ENCODE measurements at regions not wholly inside any gene's neighbourhood (a gene's known extent, or its start where the extent isn't known, plus 50 kb on each side); places are given as distances from the start of the nearest gene placed in this dataset.

DNA sequence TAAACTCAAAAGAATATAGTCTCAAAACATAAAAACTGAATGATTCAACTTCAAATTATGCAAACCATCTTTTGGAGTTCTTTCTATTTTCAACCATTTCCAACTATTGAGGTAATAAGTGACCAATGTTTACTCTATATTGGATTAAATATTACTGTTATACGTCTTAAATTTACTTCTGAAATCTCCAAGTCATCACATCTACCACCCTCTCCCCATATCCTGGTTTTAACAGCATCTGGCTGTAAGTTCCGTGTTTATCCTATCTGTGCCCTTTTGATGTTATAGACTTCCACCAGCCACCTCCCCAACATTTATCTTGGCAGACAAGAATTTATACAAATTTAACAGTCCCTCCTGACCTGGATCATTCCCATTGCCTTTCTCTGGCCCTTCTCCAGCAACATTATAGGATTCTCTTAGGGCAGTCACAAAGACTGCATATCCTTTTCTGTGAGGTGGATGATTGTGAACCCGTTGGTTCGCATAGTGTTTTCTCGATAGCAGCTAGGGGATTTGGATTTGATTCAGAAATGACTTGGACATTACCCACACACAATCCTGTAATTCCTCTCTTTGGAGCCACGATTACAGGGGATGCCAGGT, 313.4 kb upstream of the FMN2 start:
- Histone ChIP-seq H3K27ac (peak overlapping the region; percentile 43 to 70 (median 51)), H3K4me1 (peaks cover 0 to 45% (median 12%) of the 10 kb centered on the region in 3 donors), H3K36me3 (no peaks in the 10 kb centered on the region), H3K9me3 (no peaks in the 10 kb centered on the region), H3K27me3 (no peaks in the 10 kb centered on the region), H3K4me3 (no peak overlapping the region)
- ATAC-seq: no peak
- TF ChIP-seq EP300 (IDR thresholded peaks at IDR 0.05): no peak
- peak; percentile 50 for TF ChIP-seq POLR2AphosphoS5 (IDR thresholded peaks at IDR 0.05)
- TF ChIP-seq, protein P1, sequence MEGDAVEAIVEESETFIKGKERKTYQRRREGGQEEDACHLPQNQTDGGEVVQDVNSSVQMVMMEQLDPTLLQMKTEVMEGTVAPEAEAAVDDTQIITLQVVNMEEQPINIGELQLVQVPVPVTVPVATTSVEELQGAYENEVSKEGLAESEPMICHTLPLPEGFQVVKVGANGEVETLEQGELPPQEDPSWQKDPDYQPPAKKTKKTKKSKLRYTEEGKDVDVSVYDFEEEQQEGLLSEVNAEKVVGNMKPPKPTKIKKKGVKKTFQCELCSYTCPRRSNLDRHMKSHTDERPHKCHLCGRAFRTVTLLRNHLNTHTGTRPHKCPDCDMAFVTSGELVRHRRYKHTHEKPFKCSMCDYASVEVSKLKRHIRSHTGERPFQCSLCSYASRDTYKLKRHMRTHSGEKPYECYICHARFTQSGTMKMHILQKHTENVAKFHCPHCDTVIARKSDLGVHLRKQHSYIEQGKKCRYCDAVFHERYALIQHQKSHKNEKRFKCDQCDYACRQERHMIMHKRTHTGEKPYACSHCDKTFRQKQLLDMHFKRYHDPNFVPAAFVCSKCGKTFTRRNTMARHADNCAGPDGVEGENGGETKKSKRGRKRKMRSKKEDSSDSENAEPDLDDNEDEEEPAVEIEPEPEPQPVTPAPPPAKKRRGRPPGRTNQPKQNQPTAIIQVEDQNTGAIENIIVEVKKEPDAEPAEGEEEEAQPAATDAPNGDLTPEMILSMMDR (IDR thresholded peaks at IDR 0.05): peak in 1 of 4 experiments; percentile 13
- no peak for TF ChIP-seq POLR2A (IDR thresholded peaks at IDR 0.05)
- 24 to 28% methylated on average over 3 to 6 of the region's 6 CpGs for WGBS, 2 donors (ENCODE audit: low coverage in 1 of 2)

DNA sequence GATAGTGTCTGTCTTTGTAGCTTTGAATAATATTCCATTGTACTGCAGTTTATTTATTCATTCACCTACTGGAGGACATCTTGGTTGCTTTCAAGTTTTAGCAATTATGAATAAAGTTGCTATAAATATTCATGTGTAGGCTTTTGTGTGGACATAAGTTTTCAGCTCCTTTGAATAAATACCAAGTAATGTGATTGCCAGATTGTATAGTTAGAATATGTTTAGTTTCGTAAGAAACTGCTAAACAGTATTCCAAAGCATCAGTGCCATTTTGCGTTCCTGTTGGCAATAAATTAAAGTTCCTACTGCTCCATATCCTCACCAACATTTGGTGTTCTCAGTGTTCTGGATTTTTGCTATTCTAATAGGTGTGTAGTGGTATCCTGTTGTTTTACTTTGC, 311.7 kb upstream of the FMN2 start:
- ATAC-seq: no peak
- peak overlapping the region in 2 of 4 donors; percentile 24 to 70 for H3K27ac ChIP-seq
- 78 to 97% methylated on average over 2 of the region's 2 CpGs for WGBS, 2 donors (ENCODE audit: low coverage in 1 of 2)
- no peaks in the 10 kb centered on the region for H3K9me3 ChIP-seq
- H3K36me3 ChIP-seq: no peaks in the 10 kb centered on the region
- H3K4me3 ChIP-seq: no peak overlapping the region
- H3K4me1 ChIP-seq: peaks cover 0 to 33% (median 4%) of the 10 kb centered on the region in 3 donors
- TF ChIP-seq POLR2AphosphoS5 (IDR thresholded peaks at IDR 0.05): no peak
- TF ChIP-seq POLR2A (IDR thresholded peaks at IDR 0.05): no peak
- no peak for TF ChIP-seq EP300 (IDR thresholded peaks at IDR 0.05)
- TF ChIP-seq, protein P1 (IDR thresholded peaks at IDR 0.05): no peak
- H3K27me3 ChIP-seq: no peaks in the 10 kb centered on the region

DNA sequence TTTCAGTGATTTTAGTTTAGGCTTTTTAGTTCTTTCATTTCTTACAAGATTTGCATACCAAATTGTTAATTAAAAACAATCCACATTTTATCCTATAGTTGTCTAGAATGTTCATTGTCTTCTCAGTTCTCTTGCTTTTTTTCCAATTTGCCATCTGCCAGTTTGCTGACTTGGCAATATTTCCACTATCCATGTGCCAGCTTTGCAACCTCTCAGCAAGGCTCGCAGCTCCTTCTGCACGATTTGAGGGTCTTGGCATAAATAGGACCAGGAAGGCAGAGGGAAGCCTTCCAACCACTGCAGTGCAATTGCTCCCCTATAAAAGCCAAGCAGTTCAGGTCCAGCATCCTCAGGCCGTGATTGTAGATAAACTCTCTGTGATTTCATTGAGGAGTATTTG, 306.8 kb upstream of the FMN2 start:
- Histone ChIP-seq H3K27me3 (no peaks in the 10 kb centered on the region), H3K4me3 (no peak overlapping the region), H3K27ac (no peak overlapping the region), H3K36me3 (peaks cover 0 to 3% of the 10 kb centered on the region in 2 donors), H3K4me1 (peaks cover 0 to 11% (median 0%) of the 10 kb centered on the region in 3 donors), H3K9me3 (no peaks in the 10 kb centered on the region)
- WGBS, 2 donors (ENCODE audit: low coverage in 1 of 2): 61 to 63% methylated on average over 2 to 3 of the region's 3 CpGs
- ATAC-seq: no peak
- TF ChIP-seq POLR2A (IDR thresholded peaks at IDR 0.05) (no peak), POLR2AphosphoS5 (IDR thresholded peaks at IDR 0.05) (no peak)
- TF ChIP-seq, protein P1 (IDR thresholded peaks at IDR 0.05): no peak

DNA sequence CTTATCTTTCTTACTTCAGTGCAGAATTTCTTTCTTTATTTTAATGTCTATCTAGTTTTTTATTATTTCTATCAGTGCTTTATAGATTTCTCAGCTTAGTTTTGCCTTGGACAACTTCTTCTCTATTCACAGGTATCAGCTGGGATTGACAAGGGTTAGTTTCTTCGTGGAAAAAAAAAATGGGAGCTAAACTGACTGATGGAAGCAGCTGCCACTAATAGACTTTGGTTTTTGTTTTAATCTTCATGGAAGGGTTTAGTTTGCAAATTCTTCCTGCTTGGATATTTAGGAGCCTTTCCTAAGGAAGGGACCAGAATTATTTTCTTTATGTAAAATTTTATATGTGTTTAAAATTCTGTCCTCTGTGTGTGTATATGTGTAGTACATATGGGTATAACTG, 306.1 kb upstream of the FMN2 start:
- Histone ChIP-seq H3K27me3 (no peaks in the 10 kb centered on the region), H3K36me3 (peaks cover 0 to 3% of the 10 kb centered on the region in 2 donors), H3K4me1 (peaks cover 0 to 11% (median 0%) of the 10 kb centered on the region in 3 donors), H3K9me3 (no peaks in the 10 kb centered on the region), H3K4me3 (no peak overlapping the region), H3K27ac (no peak overlapping the region)
- TF ChIP-seq POLR2A (IDR thresholded peaks at IDR 0.05) (no peak), EP300 (IDR thresholded peaks at IDR 0.05) (no peak), POLR2AphosphoS5 (IDR thresholded peaks at IDR 0.05) (no peak)
- TF ChIP-seq, protein P1 (IDR thresholded peaks at IDR 0.05): no peak
- WGBS, 2 donors (ENCODE audit: low coverage in 1 of 2): 64 to 89% methylated on average over 1 of the region's 1 CpG
- ATAC-seq: no peak

DNA sequence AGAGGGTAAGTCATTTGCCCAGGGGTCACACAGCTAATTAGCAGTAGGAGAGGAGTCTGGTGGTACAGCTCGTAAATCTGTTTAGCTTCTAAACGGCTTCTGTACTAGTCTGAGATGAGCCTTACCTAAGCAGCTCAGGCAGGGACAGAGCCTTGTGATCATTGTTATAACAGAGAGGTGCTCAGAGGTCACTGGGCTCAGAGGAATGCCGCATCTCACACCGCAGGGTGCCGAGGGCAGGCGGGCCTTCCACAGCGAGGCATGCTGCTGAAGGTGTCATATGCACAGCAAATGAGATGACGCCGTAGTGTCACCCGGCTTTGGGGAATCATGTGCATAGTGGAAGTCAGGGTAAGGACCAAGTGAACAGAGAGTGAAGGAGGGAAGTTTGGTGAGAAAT, 305.2 kb upstream of the FMN2 start:
- peaks cover 0 to 3% of the 10 kb centered on the region in 2 donors for H3K36me3 ChIP-seq
- no peak for TF ChIP-seq POLR2AphosphoS5 (IDR thresholded peaks at IDR 0.05)
- no peak overlapping the region for H3K4me3 ChIP-seq
- 85 to 95% methylated on average over 4 to 5 of the region's 10 CpGs for WGBS, 2 donors (ENCODE audit: low coverage in 1 of 2)
- H3K27ac ChIP-seq: no peak overlapping the region
- H3K27me3 ChIP-seq: no peaks in the 10 kb centered on the region
- ATAC-seq: no peak
- no peaks in the 10 kb centered on the region for H3K9me3 ChIP-seq
- peaks cover 0 to 11% (median 0%) of the 10 kb centered on the region in 3 donors for H3K4me1 ChIP-seq
